HG02885 (cell line): ENCODE measurements at regions not wholly inside any gene's neighbourhood (a gene's known extent, or its start where the extent isn't known, plus 50 kb on each side); places are given as distances from the start of the nearest gene placed in this dataset.
A peak's percentile ranks its signal among the peaks of the same experiment; 100 is the strongest.

ENCODE experiments used
- ATAC-seq: cut with Tn5 transposase; IDR thresholded peaks from one replicate; pipeline ENCODE4 v1.9.1; 2021; ENCODE audit warnings: mild to moderate bottlenecking; ENCODE audit not compliant: unreplicated experiment, poor library complexity

DNA sequence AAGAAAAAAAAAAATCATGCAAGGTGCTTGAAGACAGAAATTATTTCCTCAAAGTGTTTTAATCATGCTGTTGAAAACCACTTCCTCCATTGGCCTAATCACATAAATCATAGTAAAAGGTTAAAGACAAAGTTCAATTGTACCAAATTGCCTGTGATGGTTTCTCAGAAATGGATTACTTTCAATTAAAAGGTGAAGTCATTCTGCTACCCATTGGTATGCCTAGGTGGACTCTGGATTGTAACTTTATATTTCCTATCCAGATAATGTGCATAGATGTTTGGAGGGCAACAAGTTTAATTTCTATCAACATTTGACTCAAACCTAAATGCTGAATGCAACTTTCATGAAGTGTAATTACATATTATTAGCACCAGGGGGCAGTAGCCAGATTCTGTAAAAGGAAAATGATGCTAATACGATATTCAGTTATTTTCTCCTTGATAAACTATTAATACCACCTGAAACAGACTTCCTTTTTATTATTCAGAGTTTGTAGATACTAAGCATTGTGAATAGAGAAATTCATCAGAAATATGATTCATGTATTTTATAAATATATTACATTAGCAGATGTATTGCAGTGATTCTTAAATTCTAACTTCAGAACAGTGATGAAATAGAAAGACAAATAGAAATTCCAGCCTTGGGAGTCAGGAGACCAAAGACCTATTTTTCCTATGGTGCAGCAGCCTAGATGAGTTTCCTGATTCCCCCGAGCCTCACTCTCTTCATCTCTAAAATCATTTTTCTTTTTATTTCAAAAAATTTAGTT is 148.2 kb downstream of the CAAP1 start:
- no peak for ATAC-seq

DNA sequence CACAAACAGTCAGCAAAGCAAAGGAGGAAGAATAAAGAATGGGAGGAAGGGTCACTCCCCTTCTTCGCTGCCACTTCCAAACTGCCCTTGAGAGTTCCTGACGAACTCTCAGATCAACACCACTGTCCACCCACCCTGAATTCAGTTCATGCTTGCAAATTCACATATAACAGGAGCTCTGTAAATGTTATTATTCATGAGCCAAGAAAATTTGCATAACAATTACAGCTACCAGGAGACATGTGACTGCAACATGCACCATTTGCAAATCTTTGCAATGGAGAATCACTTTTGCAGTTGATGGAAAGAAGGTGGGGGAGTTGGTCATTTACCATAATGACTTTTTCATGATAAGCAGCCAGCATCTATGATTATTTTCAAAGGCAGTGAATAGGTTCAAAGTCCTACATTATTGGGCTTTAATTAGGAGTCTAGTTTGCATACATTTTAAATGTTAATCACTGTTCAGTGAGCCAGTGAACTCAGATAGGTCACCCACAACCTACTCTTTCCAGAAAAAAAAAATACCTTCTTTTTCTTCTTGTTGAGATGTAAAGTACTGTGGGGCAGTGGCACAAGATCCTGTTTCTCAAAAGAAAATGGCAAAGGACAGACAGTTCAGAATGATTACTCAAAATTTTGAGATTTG is 149.7 kb downstream of the CAAP1 start:
- no peak for ATAC-seq

DNA sequence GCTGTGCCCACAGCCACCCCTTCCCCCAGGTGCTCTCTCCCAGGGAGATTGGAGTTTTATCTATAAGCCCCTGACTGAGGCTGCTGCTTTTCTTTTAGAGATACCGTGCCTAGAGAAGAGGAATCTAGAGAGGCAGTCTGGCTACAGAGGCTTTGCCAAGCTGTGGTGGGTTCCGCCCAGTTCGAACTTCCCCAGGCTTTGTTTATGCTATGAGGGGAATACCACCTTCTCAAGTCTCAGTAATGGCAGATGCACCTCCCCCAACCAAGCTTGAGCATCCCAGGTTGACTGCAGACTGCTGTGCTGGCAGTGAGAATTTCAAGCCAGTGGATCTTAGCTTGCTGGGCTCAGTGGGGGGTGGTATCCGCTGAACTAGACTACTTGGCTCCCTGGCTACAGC is 157.4 kb downstream of the CAAP1 start:
- no peak for ATAC-seq

DNA sequence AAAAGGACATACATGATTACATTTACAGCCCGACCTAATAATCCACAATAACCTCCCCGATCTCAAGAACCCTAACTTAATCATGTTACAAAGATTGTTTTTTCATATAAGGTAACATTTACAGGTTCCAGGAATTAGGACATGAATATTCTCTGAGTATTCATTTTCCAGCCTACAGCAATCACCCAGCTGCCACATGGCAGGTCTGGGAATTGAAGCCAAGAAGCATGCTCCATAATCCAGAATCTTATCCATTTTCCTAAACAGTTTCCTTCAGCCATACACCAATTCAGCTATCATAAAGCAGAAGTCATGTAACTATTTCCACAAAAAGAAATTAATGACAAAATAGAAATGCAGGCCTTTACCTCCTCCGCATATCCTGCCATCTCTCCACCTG is 163.4 kb downstream of the CAAP1 start:
- ATAC-seq: no peak

DNA sequence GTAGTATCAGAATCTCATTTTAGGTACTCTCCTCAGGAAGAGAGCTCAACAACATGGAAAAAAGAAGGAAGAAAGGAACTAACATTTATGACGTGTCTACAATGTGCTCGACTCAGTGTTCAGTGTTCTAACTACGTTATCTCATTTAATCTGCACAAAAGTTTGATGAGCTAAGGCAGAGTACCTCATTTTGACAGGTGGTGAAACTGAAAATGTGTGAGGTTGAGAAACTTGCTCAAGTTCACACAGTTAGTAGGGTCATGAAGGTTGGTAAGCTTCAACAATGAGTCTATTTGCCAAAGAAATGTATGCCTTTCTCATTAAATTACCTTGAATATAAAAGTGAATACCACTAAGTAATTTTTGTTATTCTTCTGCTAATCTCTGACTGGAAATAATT is 165.1 kb downstream of the CAAP1 start:
- peak; percentile 83 for ATAC-seq

DNA sequence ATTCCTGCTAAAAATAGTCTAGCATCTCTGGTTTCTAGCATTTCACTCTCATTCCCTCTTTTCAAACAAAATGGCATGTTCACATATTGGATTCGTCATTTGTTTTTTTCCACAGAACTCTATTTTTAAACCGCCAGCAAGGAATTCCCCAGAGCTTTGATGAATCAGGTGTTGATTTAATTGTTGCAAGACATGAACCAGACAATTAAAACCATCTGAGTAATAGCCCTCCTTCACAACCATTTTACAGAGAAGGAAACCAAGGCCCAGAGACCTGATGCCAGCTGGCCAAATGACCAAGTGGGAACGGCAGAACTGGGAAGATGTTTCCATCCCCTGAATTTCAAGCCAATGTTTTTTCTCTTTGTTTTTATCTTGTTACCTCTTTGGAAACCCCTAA is 167.0 kb downstream of the CAAP1 start:
- no peak for ATAC-seq

DNA sequence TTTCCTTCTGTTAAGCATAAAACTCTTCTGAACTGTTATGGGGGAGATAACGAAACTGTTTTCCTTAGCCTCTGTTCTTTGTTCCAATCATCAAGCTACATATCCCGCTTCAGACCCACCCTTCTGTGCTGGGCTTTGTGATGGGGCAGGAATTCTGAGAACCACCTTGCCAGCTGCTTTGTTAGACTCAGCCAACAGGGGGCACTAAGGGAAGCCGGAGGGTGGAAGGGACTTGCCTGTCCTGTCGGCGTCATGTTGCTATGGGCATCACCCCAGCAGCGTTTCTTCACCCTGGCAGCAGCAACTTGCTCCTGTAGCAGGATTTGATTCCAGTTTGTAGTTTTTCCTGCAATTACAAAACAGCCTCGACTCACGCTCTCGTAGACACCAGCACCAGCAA is 169.1 kb downstream of the CAAP1 start:
- peak; percentile 70 for ATAC-seq

DNA sequence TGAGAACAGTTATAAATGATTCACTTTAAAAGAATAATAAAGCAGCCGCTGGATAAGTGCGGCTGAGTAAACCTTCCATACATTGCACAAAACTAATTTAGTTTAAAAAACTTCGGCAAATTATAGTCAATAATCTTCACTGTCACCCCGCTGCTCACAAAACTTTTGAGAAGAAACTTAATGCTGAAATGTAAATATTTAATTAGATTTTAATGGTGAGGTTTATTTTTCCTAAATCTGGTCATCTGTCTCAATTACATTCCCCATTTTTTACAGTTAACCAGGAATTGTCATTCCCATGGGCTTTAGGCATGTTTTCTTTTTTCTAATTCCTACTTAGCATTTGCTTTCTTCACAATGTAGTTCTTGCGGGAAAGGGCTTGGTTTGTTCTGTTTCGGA is 169.8 kb downstream of the CAAP1 start:
- no peak for ATAC-seq

DNA sequence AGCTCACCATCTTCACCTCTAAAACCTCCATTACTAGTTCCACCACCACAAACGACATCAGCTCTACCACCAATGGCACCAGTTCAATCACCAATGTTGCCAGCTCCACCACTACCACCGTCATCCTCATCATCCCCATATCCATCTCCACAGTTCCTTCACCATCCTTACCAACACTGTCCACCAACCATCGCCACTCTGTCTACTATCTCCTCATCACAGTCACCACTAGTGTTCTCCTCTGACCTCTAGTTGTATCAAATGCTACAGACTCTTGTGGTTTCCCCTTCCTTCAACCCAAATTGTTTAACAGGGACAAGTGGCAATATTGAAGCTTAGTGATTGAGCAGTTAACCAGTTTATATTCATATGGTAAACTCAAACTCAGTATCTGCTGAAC is 182.6 kb downstream of the CAAP1 start:
- ATAC-seq: no peak

DNA sequence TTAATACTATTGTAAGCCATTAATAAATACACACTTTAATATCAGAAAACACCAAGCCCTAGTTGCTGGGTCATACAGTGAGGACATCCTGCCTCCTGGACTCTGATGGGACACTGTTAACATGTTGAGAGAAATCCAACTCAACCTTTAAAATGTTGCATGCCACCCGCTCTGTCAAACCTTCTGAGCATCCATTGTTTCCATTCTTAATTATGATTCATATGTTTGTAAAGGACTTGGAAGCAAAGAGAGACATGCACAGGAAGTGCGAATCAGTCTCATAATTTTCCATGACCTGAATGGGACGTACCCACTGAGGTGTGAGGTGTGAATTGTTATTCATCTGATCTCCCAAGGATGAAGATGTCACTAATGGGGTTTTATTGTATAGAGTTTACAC is 186.4 kb downstream of the CAAP1 start:
- ATAC-seq: no peak

DNA sequence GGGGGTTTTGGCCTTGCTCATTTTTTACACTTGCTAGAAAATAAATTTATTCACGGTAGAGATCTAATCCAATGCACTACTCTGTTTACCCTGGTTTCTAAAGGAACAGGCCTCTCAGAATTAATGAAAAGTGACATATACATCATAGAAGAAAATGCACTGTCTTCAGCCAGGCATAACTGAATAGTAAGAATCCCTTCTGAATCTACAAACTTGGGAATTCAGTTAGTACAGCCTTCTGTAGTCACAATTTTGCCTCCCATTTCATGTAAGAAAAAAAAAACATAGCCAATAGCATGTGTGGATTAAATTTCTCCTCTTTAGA is 197.3 kb downstream of the CAAP1 start:
- no peak for ATAC-seq

DNA sequence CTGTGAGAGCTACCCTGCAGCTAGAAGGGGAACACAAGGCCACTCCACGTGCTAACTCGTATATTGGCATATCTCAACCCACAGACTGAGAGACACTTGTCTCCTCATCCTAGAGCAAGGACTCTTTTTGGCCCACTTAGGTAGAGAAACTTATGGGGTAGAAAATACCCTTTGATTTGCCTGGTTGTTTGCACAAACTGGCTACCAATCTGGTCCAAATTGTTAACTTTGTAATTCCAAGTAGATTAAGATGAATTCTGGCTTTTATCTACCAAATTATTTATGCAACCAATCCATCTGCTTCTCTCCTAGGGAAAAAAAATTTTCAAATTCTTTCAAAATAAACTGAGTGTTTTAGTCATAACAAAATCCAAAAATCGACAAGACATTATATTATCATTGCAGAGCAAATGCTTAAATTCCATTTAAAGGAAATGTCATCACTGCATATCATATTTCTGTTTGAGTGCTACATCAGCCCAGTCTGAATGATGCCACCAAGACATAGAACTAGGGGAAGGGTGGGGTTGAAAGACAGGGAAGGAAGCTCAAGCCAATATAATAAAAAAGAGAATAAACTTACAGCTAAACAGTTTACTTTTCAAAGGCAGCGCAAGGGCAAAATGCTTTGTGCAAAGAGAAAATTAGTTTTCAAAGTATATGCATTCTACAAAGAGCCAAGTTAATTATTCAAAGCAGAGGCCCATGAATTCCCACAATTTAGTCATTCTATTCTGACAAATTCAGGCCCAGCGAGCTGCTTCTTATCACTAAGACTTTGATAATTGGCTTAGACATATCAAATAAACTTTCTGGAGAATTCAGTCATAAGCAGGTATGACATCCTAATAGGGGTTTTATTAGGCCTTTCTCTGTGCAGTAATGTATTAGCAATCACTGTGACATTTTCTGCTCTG is 198.0 kb downstream of the CAAP1 start:
- no peak for ATAC-seq

DNA sequence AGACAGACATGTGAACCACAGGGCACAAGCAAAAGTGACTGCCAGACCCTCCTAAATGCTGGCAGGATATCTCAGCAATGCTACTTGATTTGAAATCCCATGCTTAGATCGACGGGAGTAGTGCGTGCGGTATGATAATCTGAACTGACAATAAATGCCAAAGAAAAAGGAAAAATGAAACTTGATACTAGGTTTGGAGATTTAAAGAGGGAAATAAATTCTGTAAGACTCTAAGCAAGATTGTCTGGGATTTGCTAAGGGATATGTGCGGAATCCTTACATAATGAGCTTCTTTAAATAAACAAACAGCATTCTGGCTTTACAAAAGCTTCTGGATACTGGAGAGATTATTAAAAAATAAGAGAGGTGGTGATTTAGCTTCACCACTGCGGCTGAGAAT is 203.6 kb downstream of the CAAP1 start:
- ATAC-seq: no peak

DNA sequence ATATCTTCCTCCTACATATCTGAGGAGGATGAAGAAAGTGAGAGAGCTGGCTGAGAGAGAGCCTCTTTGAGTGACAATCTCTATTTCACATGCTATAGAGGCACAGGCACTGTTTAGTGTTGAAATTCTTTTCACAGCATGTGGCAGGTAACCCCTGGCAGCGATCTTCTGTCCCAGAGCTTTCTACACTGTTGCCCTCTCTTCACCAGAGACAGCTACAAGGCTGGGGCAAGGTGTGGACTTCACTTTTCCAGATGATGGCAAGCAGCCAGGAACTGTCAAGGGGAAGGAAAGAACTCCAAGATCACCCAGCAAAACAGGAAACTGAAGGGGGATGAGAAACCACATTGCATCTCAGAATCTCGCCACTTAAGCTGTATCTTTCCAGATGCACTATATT is 205.2 kb downstream of the CAAP1 start:
- no peak for ATAC-seq

DNA sequence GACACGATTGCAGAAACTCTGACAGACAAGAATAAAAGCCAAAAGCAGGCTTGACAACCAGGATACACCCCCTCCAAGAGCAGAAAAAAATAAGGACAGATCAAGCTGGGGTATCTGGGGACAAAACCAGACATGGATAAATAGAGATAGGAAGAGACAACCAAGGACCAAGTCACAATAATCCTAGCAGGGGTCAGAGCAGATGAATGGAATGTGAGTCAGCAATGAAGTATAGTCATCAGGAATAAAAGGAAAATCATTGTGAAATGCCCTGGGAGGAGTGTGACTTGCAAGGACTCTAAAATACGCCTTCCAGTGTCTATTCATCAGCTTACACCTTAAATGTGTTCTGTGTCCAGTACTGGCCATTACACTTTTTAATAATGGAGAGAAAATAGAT is 206.8 kb downstream of the CAAP1 start:
- ATAC-seq: no peak

DNA sequence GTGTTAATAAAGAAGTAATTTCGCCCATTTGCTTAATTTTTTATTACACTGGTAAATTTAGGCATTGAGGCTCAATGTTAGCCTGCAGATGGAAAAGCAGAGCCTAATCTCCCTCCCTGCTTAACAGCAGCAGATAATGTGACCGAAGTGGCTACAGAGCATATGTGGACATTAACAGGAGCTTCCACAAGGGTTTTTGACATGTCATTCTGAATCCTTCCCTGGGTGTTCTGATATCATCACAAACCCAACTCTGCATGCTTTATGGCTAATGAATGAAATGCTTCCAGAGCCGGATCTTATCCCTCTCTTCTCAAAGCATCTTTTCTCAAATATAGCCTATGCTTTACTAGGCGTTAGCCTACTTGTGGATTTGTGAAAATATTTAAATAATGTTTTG is 208.6 kb downstream of the CAAP1 start:
- no peak for ATAC-seq

DNA sequence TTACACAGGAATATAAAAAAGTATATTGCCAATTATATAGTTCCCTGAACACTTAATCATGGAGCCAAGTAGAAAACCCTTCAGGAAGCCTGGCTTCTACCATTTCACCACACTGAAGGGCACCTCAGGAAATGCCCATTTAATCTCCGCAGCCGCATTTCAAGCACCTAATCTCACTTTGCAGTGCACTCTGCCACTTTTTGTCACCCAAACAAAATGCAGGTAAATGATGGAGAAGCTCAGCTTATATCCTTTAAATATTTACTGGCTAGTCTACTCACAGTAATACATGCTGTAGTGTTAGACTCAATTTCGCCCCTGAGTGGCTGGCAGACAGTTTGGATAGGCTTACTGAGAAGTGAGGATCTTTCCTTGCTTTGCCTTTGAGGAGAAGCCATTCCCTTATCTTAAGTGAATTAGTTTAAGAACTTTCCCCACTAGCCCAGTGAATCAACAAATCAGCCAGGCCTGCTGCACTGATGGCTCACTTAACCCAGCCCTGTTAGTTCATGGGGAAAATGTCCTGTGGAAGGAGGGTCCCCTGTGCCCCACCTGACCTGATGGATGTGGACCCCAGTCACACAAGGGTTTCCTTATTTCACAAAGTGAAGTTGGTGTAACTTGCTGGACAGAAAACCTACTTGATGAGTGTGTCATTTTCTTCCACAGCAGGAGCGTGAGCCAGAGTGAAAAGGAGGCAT is 209.7 kb downstream of the CAAP1 start:
- ATAC-seq: no peak

DNA sequence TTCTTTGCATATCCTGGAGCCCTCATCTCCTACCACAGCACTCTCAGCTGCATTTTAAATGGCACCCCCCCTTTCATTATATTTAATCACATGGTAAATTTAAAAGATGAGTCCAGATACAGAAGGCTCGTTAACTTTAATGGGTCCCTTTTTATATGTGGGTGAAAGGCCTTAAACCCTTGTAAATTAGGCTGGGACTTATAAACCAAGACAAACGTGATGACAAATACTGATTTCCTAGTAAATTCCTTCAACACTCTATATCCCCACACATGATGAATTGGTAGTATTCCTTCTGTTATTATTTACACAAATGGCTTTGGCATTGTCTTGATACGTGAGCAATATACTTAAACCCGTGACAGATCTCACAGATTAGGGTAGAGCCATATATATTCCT is 210.6 kb downstream of the CAAP1 start:
- no peak for ATAC-seq

DNA sequence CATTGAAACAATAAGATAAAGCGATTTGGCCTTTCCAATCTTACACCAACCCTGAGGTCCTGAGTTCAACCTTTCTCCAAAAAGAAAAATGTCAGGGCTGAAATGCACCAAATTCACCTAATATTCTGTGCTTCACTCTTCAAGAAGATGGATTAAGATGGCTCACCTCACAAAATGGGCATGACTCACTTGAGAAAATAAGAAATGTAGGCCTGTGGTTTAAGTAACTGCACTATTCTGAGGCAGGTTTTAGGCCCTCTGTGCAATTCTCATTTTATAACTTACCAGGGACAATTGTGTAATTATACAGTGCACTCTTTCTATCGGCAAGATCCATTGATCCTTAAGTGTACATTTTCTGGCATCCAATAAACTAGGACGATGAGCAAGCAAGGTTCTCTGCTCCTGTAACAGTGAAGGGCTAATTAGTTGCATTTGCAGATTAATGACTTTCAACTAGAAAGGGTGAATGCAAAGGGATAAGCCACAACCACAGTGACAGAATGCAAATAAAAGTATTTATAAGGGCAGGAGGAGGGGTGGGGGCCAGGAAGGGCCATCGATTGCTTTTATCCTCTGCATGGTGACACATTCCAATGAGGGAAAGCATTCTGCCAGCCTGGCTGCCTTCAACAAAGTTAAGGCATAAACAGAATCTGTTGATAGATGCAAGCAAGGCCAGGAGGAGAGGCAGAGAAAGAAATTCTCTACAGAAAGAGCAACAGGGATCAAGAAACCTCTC is 214.5 kb downstream of the CAAP1 start:
- no peak for ATAC-seq

DNA sequence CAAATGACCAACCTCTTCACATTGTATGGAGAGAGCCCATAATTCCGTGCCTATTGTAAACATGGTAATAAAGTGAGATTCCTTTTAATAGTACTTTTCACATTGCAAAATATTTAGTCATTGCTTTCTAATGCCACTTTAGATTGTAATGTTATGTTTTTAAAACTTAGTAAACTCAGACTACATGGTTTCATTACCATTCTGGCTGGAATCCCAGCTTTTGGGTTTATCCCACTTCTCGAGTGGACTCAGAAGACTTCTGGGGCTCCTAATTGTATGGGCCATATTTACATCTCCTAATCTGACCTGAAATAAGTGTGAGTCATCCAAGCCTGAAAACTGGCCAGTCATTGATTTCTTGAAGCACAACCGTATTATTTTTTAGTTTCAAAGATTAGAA is 217.6 kb downstream of the CAAP1 start:
- ATAC-seq: no peak
